ENCODE measurements at regions not wholly inside any gene's neighbourhood (a gene's known extent, or its start where the extent isn't known, plus 50 kb on each side); places are given as distances from the start of the nearest gene placed in this dataset.

GRCh38 chr6:80940976-80941375, 811.5 kb downstream of the TENT5A start:
- Histone ChIP-seq H3K36me3 (ENCODE audit: insufficient read depth) (no peaks in the 10 kb centered on the region), H3K79me2 (ENCODE audit: insufficient read depth, low read depth) (no peaks in the 10 kb centered on the region), H3K9ac (no peak overlapping the region), H2AFZ (ENCODE audit: low read depth) (no peak overlapping the region), H3K4me1 (ENCODE audit: low read depth, poor library complexity, severe bottlenecking) (no peaks in the 10 kb centered on the region), H3K4me3 (IDR thresholded peaks at IDR 0.05; ENCODE audit: insufficient read depth, low read depth, low read length) (no peak overlapping the region), H3K27me3 (ENCODE audit: insufficient read depth, low read depth) (no peaks in the 10 kb centered on the region), H3K4me2 (no peak overlapping the region), H4K20me1 (ENCODE audit: insufficient read depth) (no peaks in the 10 kb centered on the region), H3K27ac (no peak overlapping the region)
- TF ChIP-seq, protein P1, sequence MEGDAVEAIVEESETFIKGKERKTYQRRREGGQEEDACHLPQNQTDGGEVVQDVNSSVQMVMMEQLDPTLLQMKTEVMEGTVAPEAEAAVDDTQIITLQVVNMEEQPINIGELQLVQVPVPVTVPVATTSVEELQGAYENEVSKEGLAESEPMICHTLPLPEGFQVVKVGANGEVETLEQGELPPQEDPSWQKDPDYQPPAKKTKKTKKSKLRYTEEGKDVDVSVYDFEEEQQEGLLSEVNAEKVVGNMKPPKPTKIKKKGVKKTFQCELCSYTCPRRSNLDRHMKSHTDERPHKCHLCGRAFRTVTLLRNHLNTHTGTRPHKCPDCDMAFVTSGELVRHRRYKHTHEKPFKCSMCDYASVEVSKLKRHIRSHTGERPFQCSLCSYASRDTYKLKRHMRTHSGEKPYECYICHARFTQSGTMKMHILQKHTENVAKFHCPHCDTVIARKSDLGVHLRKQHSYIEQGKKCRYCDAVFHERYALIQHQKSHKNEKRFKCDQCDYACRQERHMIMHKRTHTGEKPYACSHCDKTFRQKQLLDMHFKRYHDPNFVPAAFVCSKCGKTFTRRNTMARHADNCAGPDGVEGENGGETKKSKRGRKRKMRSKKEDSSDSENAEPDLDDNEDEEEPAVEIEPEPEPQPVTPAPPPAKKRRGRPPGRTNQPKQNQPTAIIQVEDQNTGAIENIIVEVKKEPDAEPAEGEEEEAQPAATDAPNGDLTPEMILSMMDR (conservative IDR thresholded peaks at IDR 0.05; ENCODE audit: low read depth, low read length), result no peak

DNA sequence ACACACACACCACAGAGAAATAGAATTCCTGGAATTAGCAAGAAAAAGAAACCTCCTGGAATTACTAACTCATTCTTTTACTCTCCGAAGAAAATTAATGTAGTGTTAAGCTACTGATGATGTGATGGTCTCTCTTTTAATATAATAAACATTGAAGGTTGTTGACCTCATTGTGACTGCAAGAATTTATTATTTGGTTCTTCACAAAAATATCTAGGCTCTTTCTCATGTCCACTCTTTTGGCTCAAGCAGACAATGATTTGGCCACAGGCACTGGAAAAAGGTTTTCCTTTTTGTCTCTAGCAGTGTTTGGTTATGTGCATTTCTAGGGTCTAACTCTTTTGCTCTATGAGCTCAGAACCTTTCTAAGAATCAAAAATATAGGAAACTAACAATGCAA, 811.9 kb downstream of the TENT5A start:
- H3K27me3 ChIP-seq (ENCODE audit: insufficient read depth, low read depth), result no peaks in the 10 kb centered on the region
- no peaks in the 10 kb centered on the region for H4K20me1 ChIP-seq (ENCODE audit: insufficient read depth)
- H3K9ac ChIP-seq, result no peak overlapping the region
- H3K27ac ChIP-seq, result no peak overlapping the region
- no peak overlapping the region for H2AFZ ChIP-seq (ENCODE audit: low read depth)
- TF ChIP-seq, protein P1 (conservative IDR thresholded peaks at IDR 0.05; ENCODE audit: low read depth, low read length), result no peak
- no peak overlapping the region for H3K4me3 ChIP-seq (IDR thresholded peaks at IDR 0.05; ENCODE audit: insufficient read depth, low read depth, low read length)
- no peaks in the 10 kb centered on the region for H3K79me2 ChIP-seq (ENCODE audit: insufficient read depth, low read depth)
- no peak overlapping the region for H3K4me2 ChIP-seq
- H3K4me1 ChIP-seq (ENCODE audit: low read depth, poor library complexity, severe bottlenecking), result no peaks in the 10 kb centered on the region
- H3K36me3 ChIP-seq (ENCODE audit: insufficient read depth), result no peaks in the 10 kb centered on the region

DNA sequence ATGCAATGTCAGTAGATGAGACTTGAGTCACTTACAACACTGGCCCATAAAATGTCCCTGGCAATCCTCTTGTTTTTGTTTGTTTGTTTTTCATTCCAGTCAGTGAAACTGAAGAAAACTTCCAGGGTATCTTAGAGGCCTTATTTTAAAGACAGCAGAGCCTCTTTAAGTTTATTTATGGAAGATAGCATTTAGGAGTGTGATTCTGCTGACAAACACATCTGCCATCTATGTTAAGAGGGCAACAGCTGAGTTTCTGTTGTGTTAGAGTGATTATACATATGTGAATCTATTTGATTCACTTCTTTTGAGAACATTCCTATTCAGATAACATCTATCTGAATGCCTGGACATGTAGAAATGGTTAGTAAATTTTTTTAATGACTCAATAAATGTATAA, 812.6 kb downstream of the TENT5A start:
- Histone ChIP-seq H2AFZ (ENCODE audit: low read depth) (no peak overlapping the region), H3K9ac (no peak overlapping the region), H3K36me3 (ENCODE audit: insufficient read depth) (no peaks in the 10 kb centered on the region), H3K27ac (no peak overlapping the region), H3K79me2 (ENCODE audit: insufficient read depth, low read depth) (no peaks in the 10 kb centered on the region), H3K27me3 (ENCODE audit: insufficient read depth, low read depth) (no peaks in the 10 kb centered on the region), H3K4me3 (IDR thresholded peaks at IDR 0.05; ENCODE audit: insufficient read depth, low read depth, low read length) (no peak overlapping the region), H3K4me2 (no peak overlapping the region), H4K20me1 (ENCODE audit: insufficient read depth) (no peaks in the 10 kb centered on the region), H3K4me1 (ENCODE audit: low read depth, poor library complexity, severe bottlenecking) (no peaks in the 10 kb centered on the region)
- TF ChIP-seq, protein P1 (conservative IDR thresholded peaks at IDR 0.05; ENCODE audit: low read depth, low read length), result no peak

DNA sequence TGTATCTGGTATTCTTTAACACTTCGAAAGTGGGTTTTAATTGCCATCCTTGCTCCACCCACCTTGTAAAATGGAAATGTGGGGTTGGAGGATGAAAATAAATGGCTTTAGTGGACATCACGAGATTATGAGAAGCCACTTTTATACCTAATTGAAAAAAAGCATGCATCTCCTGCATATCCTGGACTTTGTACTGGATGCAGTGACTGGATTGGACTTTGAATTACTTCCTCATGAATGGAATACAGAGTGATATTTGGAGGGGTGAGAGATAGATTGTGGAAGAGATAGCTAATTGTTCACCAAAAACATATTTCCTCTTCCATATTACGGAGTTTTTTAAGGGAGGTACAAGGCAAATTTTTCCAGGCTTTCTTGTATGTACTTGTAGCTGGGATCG, 813.0 kb downstream of the TENT5A start:
- Histone ChIP-seq H3K27me3 (ENCODE audit: insufficient read depth, low read depth) (no peaks in the 10 kb centered on the region), H3K4me1 (ENCODE audit: low read depth, poor library complexity, severe bottlenecking) (no peaks in the 10 kb centered on the region), H3K79me2 (ENCODE audit: insufficient read depth, low read depth) (no peaks in the 10 kb centered on the region), H3K4me3 (IDR thresholded peaks at IDR 0.05; ENCODE audit: insufficient read depth, low read depth, low read length) (no peak overlapping the region), H3K9ac (no peak overlapping the region), H3K27ac (no peak overlapping the region), H4K20me1 (ENCODE audit: insufficient read depth) (no peaks in the 10 kb centered on the region), H2AFZ (ENCODE audit: low read depth) (no peak overlapping the region), H3K36me3 (ENCODE audit: insufficient read depth) (no peaks in the 10 kb centered on the region), H3K4me2 (no peak overlapping the region)
- TF ChIP-seq, protein P1 (conservative IDR thresholded peaks at IDR 0.05; ENCODE audit: low read depth, low read length), result no peak
